Osteoblast (primary cell): ENCODE measurements at regions not wholly inside any gene's neighbourhood (a gene's known extent, or its start where the extent isn't known, plus 50 kb on each side); places are given as distances from the start of the nearest gene placed in this dataset.

ENCODE experiments used
- DNase-seq: peaks from one replicate; pipeline ENCODE4 v3.0.0; 2011; ENCODE audit warnings: low spot score, mixed read lengths; ENCODE audit not compliant: insufficient read length; ENCODE audit errors: missing footprints
- H2AFZ ChIP-seq: 2 replicates; pipeline ENCODE4 v1.6.0; 2011; ENCODE audit warnings: mild to moderate bottlenecking, low read length
- H3K27ac ChIP-seq: 2 replicates; pipeline ENCODE4 v1.5.1; 2011; ENCODE audit warnings: mild to moderate bottlenecking, low read depth, low read length, moderate library complexity
- H3K27me3 ChIP-seq: 2 replicates; pipeline ENCODE4 v1.6.0; 2012; ENCODE audit warnings: mild to moderate bottlenecking, control low read depth, inconsistent platforms, low read length, moderate library complexity; ENCODE audit not compliant: insufficient read depth
- H3K36me3 ChIP-seq: 2 replicates; pipeline ENCODE4 v1.5.1; 2011; ENCODE audit warnings: mild to moderate bottlenecking, low read length, control low read depth, moderate library complexity; ENCODE audit not compliant: insufficient read depth
- H3K4me1 ChIP-seq: 2 replicates; pipeline ENCODE4 v1.5.1; 2011; ENCODE audit warnings: mild to moderate bottlenecking, low read length, control low read depth, moderate library complexity; ENCODE audit not compliant: insufficient read depth
- H3K4me2 ChIP-seq: 2 replicates; pipeline ENCODE4 v1.6.0; 2011; ENCODE audit warnings: mild to moderate bottlenecking, low read length; ENCODE audit not compliant: insufficient read depth
- H3K4me3 ChIP-seq: fragments of 200-600 bp; sonication (generic); 3 replicates; pipeline ENCODE4 v1.5.1; 2012; ENCODE audit warnings: mild to moderate bottlenecking, low read length, inconsistent platforms; ENCODE audit not compliant: insufficient read depth
- H3K79me2 ChIP-seq: 2 replicates; pipeline ENCODE4 v1.6.0; 2012; ENCODE audit warnings: mild to moderate bottlenecking, low read length, control low read depth, inconsistent platforms; ENCODE audit not compliant: insufficient read depth
- H3K9me3 ChIP-seq: 2 replicates; pipeline ENCODE4 v1.5.1; 2011; ENCODE audit warnings: low read depth, low read length, control low read depth
- H4K20me1 ChIP-seq: 2 replicates; pipeline ENCODE4 v1.6.0; 2012; ENCODE audit warnings: mild to moderate bottlenecking, low read length, control low read depth; ENCODE audit not compliant: insufficient read depth
- CTCF ChIP-seq: IDR thresholded peaks from 2 replicates; pipeline ENCODE4 v1.5.1; 2011; ENCODE audit warnings: mild to moderate bottlenecking, low read depth, low read length, moderate library complexity; ENCODE audit errors: extremely low read depth

DNA sequence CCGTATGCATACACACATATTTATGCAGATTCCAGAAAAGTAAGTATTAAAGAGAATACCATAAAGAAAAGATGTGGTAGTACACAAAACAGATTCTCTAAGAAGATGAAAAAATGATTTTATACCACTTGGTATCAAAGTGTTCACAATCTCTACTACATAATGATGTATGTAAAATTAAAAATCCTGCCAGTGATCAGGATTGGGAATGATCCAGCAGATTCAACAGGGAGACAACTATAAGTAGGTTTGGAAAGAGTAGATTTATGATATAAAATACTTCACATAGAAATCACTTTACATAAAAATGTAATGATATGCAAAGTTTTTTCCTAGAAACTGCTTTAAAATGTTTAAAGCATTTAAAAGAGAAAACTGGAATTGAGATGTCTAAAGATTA is 447.0 kb downstream of the CNTNAP4 start:
- no peak for DNase-seq
- H3K4me3 ChIP-seq, result no peak overlapping the region
- no peak for TF ChIP-seq CTCF
- no peaks in the 10 kb centered on the region for H3K79me2 ChIP-seq
- no peak overlapping the region for H3K27ac ChIP-seq
- H3K36me3 ChIP-seq, result no peaks in the 10 kb centered on the region
- no peak overlapping the region for H2AFZ ChIP-seq
- no peaks in the 10 kb centered on the region for H3K4me1 ChIP-seq
- no peaks in the 10 kb centered on the region for H4K20me1 ChIP-seq
- H3K27me3 ChIP-seq, result no peaks in the 10 kb centered on the region
- H3K9me3 ChIP-seq, result no peaks in the 10 kb centered on the region
- H3K4me2 ChIP-seq, result no peak overlapping the region

DNA sequence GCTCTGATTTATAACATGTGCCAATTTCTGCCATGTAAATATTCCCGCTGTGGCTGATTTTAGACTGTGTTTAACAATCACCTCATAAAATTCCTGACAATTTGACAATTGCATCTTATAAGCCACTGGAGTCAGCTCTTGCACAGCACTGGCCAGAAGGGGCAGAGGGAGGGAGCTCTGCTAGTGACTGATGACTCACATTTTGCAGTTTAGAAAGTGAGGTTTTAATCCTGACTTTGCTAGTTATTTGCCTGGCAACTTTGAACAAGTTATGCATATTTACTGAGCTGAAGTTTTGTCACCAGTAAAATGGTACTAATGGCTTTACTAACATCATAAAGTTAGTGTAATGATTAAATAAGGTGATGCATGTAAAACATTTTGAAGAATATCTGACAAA is 452.3 kb downstream of the CNTNAP4 start:
- Histone ChIP-seq H3K9me3 (no peaks in the 10 kb centered on the region), H2AFZ (no peak overlapping the region), H3K79me2 (no peaks in the 10 kb centered on the region), H3K27ac (no peak overlapping the region), H3K36me3 (no peaks in the 10 kb centered on the region), H3K4me2 (no peak overlapping the region), H4K20me1 (no peaks in the 10 kb centered on the region), H3K4me1 (no peaks in the 10 kb centered on the region), H3K27me3 (no peaks in the 10 kb centered on the region), H3K4me3 (no peak overlapping the region)
- no peak for TF ChIP-seq CTCF
- no peak for DNase-seq

DNA sequence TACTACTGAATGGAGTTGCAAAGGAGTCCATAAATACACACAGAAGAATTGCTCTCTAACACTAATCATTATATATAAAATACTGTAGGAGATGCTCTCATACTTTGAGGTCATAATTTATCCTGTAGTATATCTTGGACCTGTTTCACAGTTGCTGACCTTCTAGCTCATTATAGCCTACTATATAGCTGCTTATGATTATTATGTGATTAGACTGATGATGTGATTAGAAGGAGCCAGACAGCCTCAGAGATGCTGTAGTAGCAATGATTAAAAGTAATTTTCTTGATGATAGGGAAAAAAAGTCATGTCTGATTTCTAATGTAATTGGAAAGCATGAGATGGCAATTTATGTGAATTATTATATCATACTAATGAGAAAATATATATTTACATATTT is 455.7 kb downstream of the CNTNAP4 start:
- no peaks in the 10 kb centered on the region for H4K20me1 ChIP-seq
- H3K4me3 ChIP-seq, result no peak overlapping the region
- H3K36me3 ChIP-seq, result no peaks in the 10 kb centered on the region
- H3K79me2 ChIP-seq, result no peaks in the 10 kb centered on the region
- no peak for DNase-seq
- TF ChIP-seq CTCF, result no peak
- H2AFZ ChIP-seq, result no peak overlapping the region
- no peak overlapping the region for H3K4me2 ChIP-seq
- no peak overlapping the region for H3K27ac ChIP-seq
- H3K4me1 ChIP-seq, result no peaks in the 10 kb centered on the region
- H3K27me3 ChIP-seq, result no peaks in the 10 kb centered on the region
- H3K9me3 ChIP-seq, result no peaks in the 10 kb centered on the region

DNA sequence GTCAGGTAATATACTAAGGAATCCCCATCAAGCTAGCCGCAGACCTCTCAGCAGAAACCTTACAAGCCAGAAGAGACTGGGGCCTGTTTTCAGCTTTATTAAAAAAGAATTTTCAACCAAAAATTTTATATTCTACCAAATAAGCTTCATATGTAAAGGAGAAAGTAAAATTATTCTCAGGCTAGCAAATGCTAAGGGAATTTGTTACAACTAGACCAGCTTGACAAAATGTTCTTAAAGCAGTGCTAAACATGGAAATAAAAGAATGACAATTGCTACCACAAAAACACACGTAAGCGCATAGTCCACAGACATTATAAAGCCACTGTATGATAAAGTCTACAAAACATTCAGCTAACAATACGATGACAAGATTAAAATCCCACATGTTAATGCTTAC is 449.4 kb upstream of the MON1B start:
- no peaks in the 10 kb centered on the region for H4K20me1 ChIP-seq
- TF ChIP-seq CTCF, result no peak
- no peaks in the 10 kb centered on the region for H3K27me3 ChIP-seq
- H3K27ac ChIP-seq, result no peak overlapping the region
- no peak overlapping the region for H3K4me2 ChIP-seq
- H3K9me3 ChIP-seq, result peaks cover 2% of the 10 kb centered on the region
- H3K4me3 ChIP-seq, result no peak overlapping the region
- no peaks in the 10 kb centered on the region for H3K36me3 ChIP-seq
- no peak for DNase-seq
- no peak overlapping the region for H2AFZ ChIP-seq
- H3K4me1 ChIP-seq, result no peaks in the 10 kb centered on the region
- no peaks in the 10 kb centered on the region for H3K79me2 ChIP-seq
